GM18517 (cell line): ENCODE measurements at regions not wholly inside any gene's neighbourhood (a gene's known extent, or its start where the extent isn't known, plus 50 kb on each side); places are given as distances from the start of the nearest gene placed in this dataset.

Experiments used
- ATAC-seq: cut with Tn5 transposase; IDR thresholded peaks from one replicate; pipeline ENCODE4 v1.9.1; 2021; ENCODE audit warnings: mild to moderate bottlenecking, moderate library complexity; ENCODE audit not compliant: unreplicated experiment

GRCh38 chr1:104787866-104788510, 1038.3 kb downstream of the AMY1C start:
- ATAC-seq: no peak

DNA sequence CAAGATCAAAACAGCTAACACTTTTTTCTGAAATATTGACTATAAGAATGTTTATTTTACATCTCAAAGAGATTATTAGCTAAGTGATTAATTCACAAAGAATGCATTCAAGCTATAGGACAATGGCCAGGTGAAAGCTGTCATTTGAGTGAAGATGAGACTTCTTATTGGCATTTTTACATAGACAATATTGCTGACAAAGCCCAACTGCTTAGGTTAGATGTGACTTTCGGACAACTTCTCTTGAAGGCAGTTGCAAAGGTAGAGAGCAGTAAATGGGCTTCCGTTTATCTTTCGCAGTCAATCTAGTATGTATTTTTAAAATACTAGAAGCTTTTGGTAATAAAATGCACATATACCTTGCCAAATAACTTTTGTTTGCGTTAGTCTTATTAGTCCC, 1041.3 kb downstream of the AMY1C start:
- no peak for ATAC-seq

- ATAC-seq: no peak
Observed at GRCh38 chr1:104794035-104794434, 1044.3 kb downstream of the AMY1C start.

- ATAC-seq: no peak
Observed at GRCh38 chr1:104795931-104796330, 1046.2 kb downstream of the AMY1C start.

DNA sequence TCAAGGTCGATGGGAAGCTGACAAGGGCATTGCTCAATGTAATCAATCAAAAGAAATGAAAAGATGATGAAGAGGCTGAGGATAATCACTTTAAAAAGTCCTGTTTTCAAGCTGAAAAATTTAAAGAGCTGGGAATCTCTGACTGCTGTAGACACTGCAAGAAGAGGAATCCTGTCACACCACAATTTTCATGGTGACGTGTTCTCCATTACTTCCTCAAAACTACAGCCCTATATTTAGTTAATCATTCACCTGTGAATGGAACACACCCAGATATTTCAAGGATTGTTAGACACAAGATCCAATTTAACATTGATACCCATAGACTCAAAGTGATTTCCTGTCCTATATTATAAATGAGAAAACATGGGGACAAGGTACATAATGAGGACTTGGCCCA, 1048.3 kb downstream of the AMY1C start:
- no peak for ATAC-seq

DNA sequence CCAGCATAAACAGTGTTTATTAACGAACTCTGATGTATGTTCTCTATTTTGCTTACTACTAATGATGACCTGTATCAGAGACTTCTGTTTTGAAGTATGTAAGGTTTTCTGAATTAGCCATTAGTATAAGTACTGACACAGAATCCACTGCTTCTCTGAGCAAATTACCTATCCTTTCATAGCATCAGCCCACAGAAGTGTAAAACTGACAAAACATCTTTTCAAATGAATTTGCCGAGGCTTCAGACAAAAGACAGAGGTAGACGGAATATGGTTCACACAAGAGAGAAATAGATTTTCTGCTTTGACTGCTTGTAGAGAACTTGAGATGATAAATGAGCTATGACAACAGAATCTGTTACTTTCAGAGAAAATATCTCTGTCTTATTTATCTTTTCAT, 1051.6 kb downstream of the AMY1C start:
- ATAC-seq: no peak

DNA sequence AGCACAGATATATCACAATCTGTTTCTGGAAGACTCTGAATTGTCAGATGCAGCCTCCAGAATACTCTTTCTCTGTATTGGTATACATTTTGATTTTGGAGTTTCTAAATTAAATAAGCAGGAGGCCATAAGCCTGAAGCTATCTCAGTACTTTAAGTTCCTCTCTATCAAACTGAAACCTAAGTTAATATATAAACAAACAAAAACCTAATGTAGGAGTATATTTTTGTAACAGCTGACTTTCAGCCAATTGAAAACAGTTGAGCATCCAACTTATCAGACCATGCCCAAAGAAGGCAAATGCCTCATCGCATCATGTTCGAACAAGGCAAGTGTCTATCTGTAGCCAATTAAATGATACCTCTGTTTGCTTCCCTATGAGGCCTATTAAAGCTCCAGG, 1054.4 kb downstream of the AMY1C start:
- ATAC-seq: peak; percentile 47

GRCh38 chr1:104807590-104807989, 1057.9 kb downstream of the AMY1C start:
- ATAC-seq: no peak

- ATAC-seq: no peak
Observed at GRCh38 chr1:104825401-104825800, 1075.7 kb downstream of the AMY1C start.

DNA sequence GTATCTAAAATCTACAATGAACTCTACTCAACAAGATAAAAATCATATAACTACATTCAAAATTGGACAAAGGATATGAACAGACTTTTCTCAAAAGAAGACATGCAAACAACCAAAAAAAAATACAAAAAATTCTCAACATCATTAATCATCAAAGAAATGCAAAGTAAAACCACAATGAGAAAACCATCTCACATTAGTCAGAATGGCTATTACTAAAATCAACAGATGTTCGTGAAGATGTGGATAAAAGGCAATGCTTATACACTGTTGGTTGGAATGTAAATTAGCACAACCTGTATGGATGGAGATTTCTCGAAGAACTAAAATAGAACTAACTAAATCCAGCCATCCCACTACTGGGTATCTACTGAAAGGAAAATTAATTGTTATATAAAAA, 1080.8 kb downstream of the AMY1C start:
- no peak for ATAC-seq

DNA sequence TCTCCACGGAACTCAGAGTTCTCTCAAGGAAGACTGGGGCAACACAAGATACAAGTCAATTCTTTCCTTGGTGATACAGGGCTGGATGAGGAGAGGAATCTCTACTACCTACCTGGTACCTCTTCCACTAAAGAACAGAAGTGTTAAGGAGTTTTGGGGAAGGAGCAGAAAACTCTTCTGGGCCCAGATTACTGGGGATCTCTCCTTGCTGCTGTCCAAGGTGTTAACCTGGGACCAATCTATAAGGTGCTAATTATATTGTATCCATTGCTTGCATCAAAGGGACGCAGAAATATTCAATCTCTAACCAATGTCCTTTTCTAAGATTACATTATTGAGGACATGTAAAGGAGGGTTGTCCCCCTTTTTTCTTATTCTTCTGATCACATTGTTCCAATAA, 1102.5 kb downstream of the AMY1C start:
- no peak for ATAC-seq

- ATAC-seq: no peak
Observed at GRCh38 chr1:104853276-104853675, 1103.6 kb downstream of the AMY1C start.

- ATAC-seq: no peak
Observed at GRCh38 chr1:104854529-104854928, 1104.8 kb downstream of the AMY1C start.

- no peak for ATAC-seq
Observed at GRCh38 chr1:104855550-104855949, 1105.9 kb downstream of the AMY1C start.

- no peak for ATAC-seq
Observed at GRCh38 chr1:104856091-104856490, 1106.4 kb downstream of the AMY1C start.

DNA sequence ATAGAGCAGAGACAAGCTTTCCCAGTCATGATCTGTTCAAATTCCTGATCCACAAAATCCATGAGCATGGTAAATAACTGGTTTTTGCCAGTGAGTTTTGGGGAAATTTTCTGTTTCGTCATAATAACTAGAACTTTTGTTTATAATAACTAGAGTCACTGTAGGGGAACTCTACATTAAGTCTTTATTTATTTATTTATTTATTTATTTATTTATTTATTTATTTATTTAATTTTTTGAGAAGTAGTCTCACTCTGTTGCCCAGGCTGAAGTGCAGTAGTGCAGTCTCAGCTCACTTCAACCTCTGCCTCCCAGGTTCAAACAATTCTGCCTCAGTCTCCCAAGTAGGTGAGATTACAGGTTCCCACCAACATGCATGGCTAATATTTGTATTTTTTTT, 1106.8 kb downstream of the AMY1C start:
- ATAC-seq: no peak

DNA sequence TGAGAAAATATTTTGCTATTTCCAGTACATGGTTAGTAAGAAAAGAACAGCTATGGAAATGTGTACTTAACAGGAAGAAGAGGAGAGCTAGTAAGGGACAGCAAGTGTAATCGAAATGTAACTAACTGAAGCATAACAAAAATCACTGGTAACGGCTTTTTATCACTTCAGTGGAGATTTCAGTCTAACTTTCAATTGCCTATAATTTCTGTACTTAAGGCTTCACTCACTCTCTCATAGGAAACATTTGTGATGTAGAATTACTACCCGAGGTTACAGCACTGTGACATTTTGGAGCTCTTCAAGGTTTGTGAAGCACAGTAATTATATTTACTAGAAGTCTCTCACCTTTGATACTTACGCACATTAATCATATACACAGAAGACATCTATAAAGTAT, 1119.1 kb downstream of the AMY1C start:
- ATAC-seq: no peak

DNA sequence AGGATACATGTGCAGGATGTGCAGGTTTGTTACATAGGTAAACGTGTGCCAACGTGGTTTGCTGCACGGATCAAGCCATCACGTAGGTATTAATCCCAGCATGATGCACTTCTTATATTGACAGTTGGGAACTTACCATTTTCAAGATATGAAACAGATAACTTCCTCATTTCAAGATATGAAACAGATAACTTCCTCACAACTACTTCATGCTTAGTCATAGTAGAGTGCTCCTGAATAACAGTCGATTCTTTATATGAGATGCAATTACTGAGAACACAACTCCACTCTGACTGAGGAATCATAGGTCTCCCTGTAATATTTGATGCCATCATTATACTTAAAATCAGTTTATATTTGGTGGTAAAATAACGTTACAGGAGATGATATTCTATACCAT, 1124.3 kb downstream of the AMY1C start:
- peak; percentile 91 for ATAC-seq

- no peak for ATAC-seq
Observed at GRCh38 chr1:104878203-104878909, 1128.7 kb downstream of the AMY1C start.

DNA sequence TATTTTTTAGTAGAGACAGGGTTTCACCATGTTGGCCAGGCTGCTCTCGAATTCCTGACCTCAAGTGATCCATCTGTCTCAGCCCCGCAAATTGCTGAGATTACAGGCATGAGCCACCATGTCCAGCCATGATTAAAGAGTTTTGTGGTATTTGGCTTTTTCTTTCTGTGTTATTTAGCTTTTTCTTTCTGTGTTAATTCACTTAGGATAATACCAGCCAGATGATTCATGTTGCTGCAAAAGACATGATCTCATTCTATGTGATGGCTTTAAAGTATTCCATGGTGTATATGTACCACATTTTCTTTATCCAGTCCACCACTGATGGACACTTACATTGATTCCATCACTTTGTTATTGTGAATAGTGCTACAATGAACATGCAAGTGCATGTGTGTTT, 1135.2 kb downstream of the AMY1C start:
- no peak for ATAC-seq

DNA sequence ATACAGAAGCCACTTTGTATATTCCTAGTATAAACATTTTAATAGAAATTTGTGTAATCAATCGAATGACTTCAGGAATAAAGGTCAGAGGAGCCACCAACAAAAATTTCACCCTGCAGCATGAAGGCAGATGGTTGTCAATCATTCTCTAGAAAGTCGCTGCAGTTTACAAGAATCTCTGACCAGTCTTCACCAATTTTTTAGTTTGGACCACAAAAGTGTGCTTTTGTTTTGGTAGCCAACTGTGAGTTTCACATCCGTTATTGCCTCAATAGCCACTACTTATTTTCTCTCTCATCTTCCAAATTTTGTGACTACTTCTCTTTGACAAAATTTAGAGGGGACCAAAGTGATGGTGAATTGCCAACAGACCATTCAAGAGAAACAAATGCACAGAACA, 1155.6 kb downstream of the AMY1C start:
- ATAC-seq: no peak

- ATAC-seq: no peak
Observed at GRCh38 chr1:104906141-104906540, 1156.4 kb downstream of the AMY1C start.

GRCh38 chr1:104919188-104919587, 1169.5 kb downstream of the AMY1C start:
- ATAC-seq: no peak
